CD4-positive, alpha-beta memory T cell (primary cell): ENCODE measurements at regions not wholly inside any gene's neighbourhood (a gene's known extent, or its start where the extent isn't known, plus 50 kb on each side); places are given as distances from the start of the nearest gene placed in this dataset.

Source experiments
- CTCF ChIA-PET: fragments of 350-600 bp; sonication (Branson Sonifier 250); formaldehyde crosslinking; loops from one replicate; lab custom pipeline; 2021; ENCODE audit warnings: inconsistent platforms; ENCODE audit not compliant: partially characterized antibody; lab: Charles Lee
- POLR2A ChIA-PET: fragments of 350-600 bp; sonication (Branson Sonifier 250); formaldehyde crosslinking; loops from one replicate; lab custom pipeline; 2021; ENCODE audit not compliant: partially characterized antibody; lab: Charles Lee
- DNase-seq, 5 donors: peaks; one replicate each; pipeline versions ENCODE4 v3.0.0 to v3.0.0-alpha.2; 2020 to 2022; ENCODE audit warnings: mixed read lengths in 1 of 5
- H3K27ac ChIP-seq: one replicate; pipeline ENCODE4 v1.7.0; 2013; ENCODE audit warnings: low read depth, low read length
- H3K27me3 ChIP-seq: 2 replicates; pipeline ENCODE4 v1.7.0; 2013; ENCODE audit warnings: mild to moderate bottlenecking, low read length, moderate library complexity; ENCODE audit not compliant: insufficient read depth
- H3K36me3 ChIP-seq: 2 replicates; pipeline ENCODE4 v1.7.0; 2013; ENCODE audit warnings: mild to moderate bottlenecking, low read length, moderate library complexity; ENCODE audit not compliant: insufficient read depth
- H3K4me1 ChIP-seq: 2 replicates; pipeline ENCODE4 v1.7.0; 2013; ENCODE audit warnings: mild to moderate bottlenecking, low read length, moderate library complexity; ENCODE audit not compliant: insufficient read depth
- H3K4me3 ChIP-seq, 2 donors: one replicate each; pipeline ENCODE4 v1.7.0; 2013; ENCODE audit warnings: low read length in 2 of 2, mild to moderate bottlenecking in 1 of 2
- H3K9me3 ChIP-seq, 2 donors: one replicate each; pipeline ENCODE4 v1.7.0; 2013; ENCODE audit warnings: low read length in 2 of 2, control low read depth in 1 of 2; ENCODE audit not compliant: control insufficient read depth in 1 of 2
- H3K27ac Mint-ChIP-seq, 7 donors: one replicate each; pipeline ENCODE4 v1.8.0; 2020 to 2021; ENCODE audit warnings: mixed read lengths in 7 of 7, mild to moderate bottlenecking in 6 of 7, inconsistent platforms in 3 of 7, moderate library complexity in 3 of 7
- H3K27me3 Mint-ChIP-seq, 2 donors: one replicate each; pipeline ENCODE4 v1.8.0; 2020 to 2021; ENCODE audit warnings: mixed read lengths in 2 of 2
- H3K36me3 Mint-ChIP-seq, 2 donors: one replicate each; pipeline ENCODE4 v1.8.0; 2020 to 2021; ENCODE audit warnings: mixed read lengths in 2 of 2, inconsistent platforms in 1 of 2, mild to moderate bottlenecking in 1 of 2
- H3K4me1 Mint-ChIP-seq, 4 donors: one replicate each; pipeline ENCODE4 v1.8.0; 2020 to 2021; ENCODE audit warnings: mixed read lengths in 4 of 4, mild to moderate bottlenecking in 1 of 4
- H3K4me3 Mint-ChIP-seq, 8 donors: one replicate each; pipeline ENCODE4 v1.8.0; 2020 to 2021; ENCODE audit warnings: mixed read lengths in 8 of 8, mild to moderate bottlenecking in 7 of 8, moderate library complexity in 6 of 8, inconsistent platforms in 3 of 8
- H3K9me3 Mint-ChIP-seq, 8 donors: one replicate each; pipeline ENCODE4 v1.8.0; 2020 to 2021; ENCODE audit warnings: mixed read lengths in 8 of 8, mild to moderate bottlenecking in 5 of 8, inconsistent platforms in 3 of 8, moderate library complexity in 1 of 8
- intact Hi-C: fragments of 100-400 bp; cut with micrococcal nuclease; formaldehyde crosslinking; loops from one replicate; pipeline ENCODE4 v1.15.1; 2023

- intact Hi-C loops: no loop called here
- H3K27me3 ChIP-seq: no peaks in the 10 kb centered on the region
- no peak overlapping the region for H3K4me3 ChIP-seq
- no peaks in the 10 kb centered on the region for H3K4me1 ChIP-seq
- no peak overlapping the region for H3K4me3 Mint-ChIP-seq
- ChIA-PET CTCF (no interaction called here), POLR2A (no interaction called here)
- no peaks in the 10 kb centered on the region for H3K36me3 Mint-ChIP-seq
- no peak for DNase-seq
- no peaks in the 10 kb centered on the region for H3K36me3 ChIP-seq
- H3K9me3 ChIP-seq: peaks cover 0 to 4% of the 10 kb centered on the region in 2 donors
- H3K4me1 Mint-ChIP-seq: no peaks in the 10 kb centered on the region
- H3K27ac Mint-ChIP-seq: no peak overlapping the region
- no peaks in the 10 kb centered on the region for H3K27me3 Mint-ChIP-seq
- peaks cover 0 to 8% (median under 1%) of the 10 kb centered on the region in 8 donors for H3K9me3 Mint-ChIP-seq
- no peak overlapping the region for H3K27ac ChIP-seq
Measured at GRCh38 chr12:114964841-114965240, 280.9 kb upstream of the TBX3 start.

GRCh38 chr12:114963846-114964245 is 279.9 kb upstream of the TBX3 start:
- intact Hi-C loops: no loop called here
- Histone ChIP-seq H3K4me3 (no peak overlapping the region), H3K9me3 (peaks cover 0 to 4% of the 10 kb centered on the region in 2 donors), H3K4me1 (no peaks in the 10 kb centered on the region), H3K36me3 (no peaks in the 10 kb centered on the region), H3K27ac (no peak overlapping the region), H3K27me3 (no peaks in the 10 kb centered on the region)
- Mint-ChIP-seq H3K27ac (no peak overlapping the region), H3K27me3 (no peaks in the 10 kb centered on the region), H3K9me3 (peaks cover 0 to 5% (median 0%) of the 10 kb centered on the region in 8 donors), H3K4me3 (no peak overlapping the region), H3K36me3 (no peaks in the 10 kb centered on the region), H3K4me1 (no peaks in the 10 kb centered on the region)
- ChIA-PET POLR2A (no interaction called here), CTCF (no interaction called here)
- DNase-seq: no peak

GRCh38 chr12:114961491-114961890 is 277.5 kb upstream of the TBX3 start:
- no peak overlapping the region for H3K27ac Mint-ChIP-seq
- Histone ChIP-seq H3K36me3 (no peaks in the 10 kb centered on the region), H3K4me3 (no peak overlapping the region), H3K9me3 (peaks cover 0 to 4% of the 10 kb centered on the region in 2 donors), H3K27ac (no peak overlapping the region), H3K27me3 (no peaks in the 10 kb centered on the region), H3K4me1 (no peaks in the 10 kb centered on the region)
- peaks cover 0 to 5% (median under 1%) of the 10 kb centered on the region in 8 donors for H3K9me3 Mint-ChIP-seq
- no peak for DNase-seq
- H3K4me3 Mint-ChIP-seq: no peak overlapping the region
- no peaks in the 10 kb centered on the region for H3K27me3 Mint-ChIP-seq
- ChIA-PET CTCF (no interaction called here), POLR2A (no interaction called here)
- H3K4me1 Mint-ChIP-seq: no peaks in the 10 kb centered on the region
- intact Hi-C loops: no loop called here
- H3K36me3 Mint-ChIP-seq: no peaks in the 10 kb centered on the region

GRCh38 chr12:114958538-114958937 is 274.6 kb upstream of the TBX3 start:
- intact Hi-C loops: no loop called here
- DNase-seq: no peak
- H3K27ac Mint-ChIP-seq: no peak overlapping the region
- Histone ChIP-seq H3K4me1 (no peaks in the 10 kb centered on the region), H3K4me3 (no peak overlapping the region), H3K36me3 (no peaks in the 10 kb centered on the region), H3K27ac (no peak overlapping the region), H3K9me3 (peaks cover 0 to 4% of the 10 kb centered on the region in 2 donors), H3K27me3 (no peaks in the 10 kb centered on the region)
- no peak overlapping the region for H3K4me3 Mint-ChIP-seq
- no peaks in the 10 kb centered on the region for H3K27me3 Mint-ChIP-seq
- ChIA-PET POLR2A (no interaction called here), CTCF (no interaction called here)
- H3K36me3 Mint-ChIP-seq: no peaks in the 10 kb centered on the region
- H3K4me1 Mint-ChIP-seq: no peaks in the 10 kb centered on the region
- H3K9me3 Mint-ChIP-seq: peaks cover 0 to 5% (median 0%) of the 10 kb centered on the region in 8 donors

- ChIA-PET POLR2A (no interaction called here), CTCF (no interaction called here)
- Mint-ChIP-seq H3K4me1 (no peaks in the 10 kb centered on the region), H3K9me3 (peaks cover 0 to 5% (median 0%) of the 10 kb centered on the region in 8 donors), H3K4me3 (no peak overlapping the region), H3K27ac (no peak overlapping the region), H3K36me3 (no peaks in the 10 kb centered on the region), H3K27me3 (no peaks in the 10 kb centered on the region)
- no peaks in the 10 kb centered on the region for H3K36me3 ChIP-seq
- H3K27ac ChIP-seq: no peak overlapping the region
- H3K27me3 ChIP-seq: no peaks in the 10 kb centered on the region
- H3K4me3 ChIP-seq: no peak overlapping the region
- no peak for DNase-seq
- peaks cover 0 to 4% of the 10 kb centered on the region in 2 donors for H3K9me3 ChIP-seq
- intact Hi-C loops: no loop called here
- H3K4me1 ChIP-seq: no peaks in the 10 kb centered on the region
Measured at GRCh38 chr12:114957225-114957624, 273.2 kb upstream of the TBX3 start.

- Mint-ChIP-seq H3K4me3 (no peak overlapping the region), H3K36me3 (no peaks in the 10 kb centered on the region), H3K27ac (no peak overlapping the region), H3K4me1 (no peaks in the 10 kb centered on the region), H3K27me3 (no peaks in the 10 kb centered on the region), H3K9me3 (peaks cover 0 to 7% (median under 1%) of the 10 kb centered on the region in 8 donors)
- Histone ChIP-seq H3K27me3 (no peaks in the 10 kb centered on the region), H3K4me3 (no peak overlapping the region), H3K4me1 (no peaks in the 10 kb centered on the region), H3K27ac (no peak overlapping the region), H3K9me3 (no peaks in the 10 kb centered on the region), H3K36me3 (no peaks in the 10 kb centered on the region)
- POLR2A ChIA-PET: no interaction called here
- CTCF ChIA-PET: no interaction called here
- intact Hi-C loops: no loop called here
- no peak for DNase-seq
Measured at GRCh38 chr12:114955414-114956014, 271.5 kb upstream of the TBX3 start.

GRCh38 chr12:114954511-114955055 is 270.6 kb upstream of the TBX3 start:
- Mint-ChIP-seq H3K27me3 (no peaks in the 10 kb centered on the region), H3K4me1 (no peaks in the 10 kb centered on the region), H3K27ac (no peak overlapping the region), H3K36me3 (no peaks in the 10 kb centered on the region), H3K9me3 (peaks cover 0 to 5% (median 1%) of the 10 kb centered on the region in 8 donors), H3K4me3 (no peak overlapping the region)
- POLR2A ChIA-PET: no interaction called here
- intact Hi-C loops: no loop called here
- no peaks in the 10 kb centered on the region for H3K27me3 ChIP-seq
- CTCF ChIA-PET: no interaction called here
- DNase-seq: no peak
- no peaks in the 10 kb centered on the region for H3K4me1 ChIP-seq
- H3K4me3 ChIP-seq: no peak overlapping the region
- H3K27ac ChIP-seq: no peak overlapping the region
- H3K9me3 ChIP-seq: no peaks in the 10 kb centered on the region
- H3K36me3 ChIP-seq: no peaks in the 10 kb centered on the region
